ENCODE measurements at regions not wholly inside any gene's neighbourhood (a gene's known extent, or its start where the extent isn't known, plus 50 kb on each side); places are given as distances from the start of the nearest gene placed in this dataset.

- peak; percentile 49 for DNase-seq (ENCODE audit: low read depth, low spot score)
These were observed 56.0 kb upstream of the BTRC start for GRCh38 chr10:101297901-101298486.

- no peak for DNase-seq (ENCODE audit: low read depth, low spot score)
These were observed 54.8 kb upstream of the BTRC start for GRCh38 chr10:101299211-101299610.

- no peak for DNase-seq (ENCODE audit: low read depth, low spot score)
These were observed 52.7 kb upstream of the BTRC start for GRCh38 chr10:101301111-101301731.

GRCh38 chr10:101303087-101303703, 50.8 kb upstream of the BTRC start:
- no peak for DNase-seq (ENCODE audit: low read depth, low spot score)
